Stomach (tissue), 4 donors: ENCODE measurements at regions not wholly inside any gene's neighbourhood (a gene's known extent, or its start where the extent isn't known, plus 50 kb on each side); places are given as distances from the start of the nearest gene placed in this dataset.

Experiments used
- CTCF ChIP-seq, 7 experiments: fragments of 450-650 bp in 4 of 7; fragments of 200-600 bp in 3 of 7; sonication (generic) in 3 of 7; IDR thresholded peaks; one replicate each; pipeline ENCODE4 v1.5.1; 2016 to 2019; ENCODE audit warnings: antibody characterized with exemption in 7 of 7, control low read depth in 2 of 7, mild to moderate bottlenecking in 1 of 7
- POLR2A ChIP-seq, 4 donors: fragments of 450-650 bp; IDR thresholded peaks; one replicate each; pipeline ENCODE4 v1.6.1; 2016; ENCODE audit warnings: antibody characterized with exemption in 4 of 4, control low read depth in 2 of 4, mild to moderate bottlenecking in 1 of 4, moderate library complexity in 1 of 4
- POLR2AphosphoS5 ChIP-seq, 3 donors: sonication (generic); formaldehyde crosslinking; IDR thresholded peaks; one replicate each; pipeline ENCODE4 v1.6.1; 2016; ENCODE audit warnings: antibody characterized with exemption in 3 of 3

GRCh38 chr11:8818421-8818820 is 92.6 kb upstream of the AKIP1 start:
- TF ChIP-seq CTCF (IDR thresholded peaks at IDR 0.05) (no peak), POLR2AphosphoS5 (IDR thresholded peaks at IDR 0.05) (no peak), POLR2A (IDR thresholded peaks at IDR 0.05) (no peak)
